GM12878 (cell line): ENCODE measurements at regions not wholly inside any gene's neighbourhood (a gene's known extent, or its start where the extent isn't known, plus 50 kb on each side); places are given as distances from the start of the nearest gene placed in this dataset.

Experiments
- CTCF ChIP-seq, 3 experiments: IDR thresholded peaks in 2 of 3; conservative IDR thresholded peaks in 1 of 3; 2 replicates each; pipeline ENCODE4 v1.5.1; 2011; ENCODE audit warnings: low read depth in 3 of 3, low read length in 3 of 3, mild to moderate bottlenecking in 3 of 3, control low read depth in 2 of 3, moderate library complexity in 2 of 3, inconsistent platforms in 1 of 3, mixed read lengths in 1 of 3; ENCODE audit not compliant: control insufficient read depth in 2 of 3, insufficient read depth in 1 of 3; ENCODE audit errors: extremely low read depth in 1 of 3
- ELK1 ChIP-seq: IDR thresholded peaks from 2 replicates; pipeline ENCODE4 v1.6.1; 2012; ENCODE audit warnings: low read depth, low read length, improper control_type of control experiment
- HCFC1 ChIP-seq: fragments of 150-350 bp; IDR thresholded peaks from 2 replicates; pipeline ENCODE4 v1.6.1; 2014; ENCODE audit warnings: low read length
- RAD21 ChIP-seq: IDR thresholded peaks from 2 replicates; pipeline ENCODE4 v1.6.1; 2011; ENCODE audit warnings: mild to moderate bottlenecking, low read depth, low read length, moderate library complexity; ENCODE audit not compliant: insufficient read depth
- SMC3 ChIP-seq: IDR thresholded peaks from 2 replicates; pipeline ENCODE4 v1.6.1; 2011; ENCODE audit warnings: low read length, improper control_type of control experiment, borderline replicate concordance
- ZSCAN29 ChIP-seq: fragments of 450-650 bp; IDR thresholded peaks from 2 replicates; pipeline ENCODE4 v1.6.1; 2017; ENCODE audit warnings: mild to moderate bottlenecking, moderate library complexity

GRCh38 chr3:193030276-193030675 lies 112.6 kb upstream of the MB21D2 start:
- no peak for TF ChIP-seq ELK1
- TF ChIP-seq ZSCAN29: no peak
- TF ChIP-seq HCFC1: no peak
- TF ChIP-seq RAD21: no peak
- TF ChIP-seq CTCF (IDR thresholded peaks at IDR 0.05 in 2 of 3, conservative IDR thresholded peaks at IDR 0.05 in 1 of 3; ENCODE audit: control insufficient read depth in 2 of 3, extremely low read depth in 1 of 3, insufficient read depth in 1 of 3, low read depth in 3 of 3, low read length in 3 of 3): no peak
- no peak for TF ChIP-seq SMC3
